ENCODE measurements at regions not wholly inside any gene's neighbourhood (a gene's known extent, or its start where the extent isn't known, plus 50 kb on each side); places are given as distances from the start of the nearest gene placed in this dataset.

GRCh38 chr10:52394246-52394645, 80.2 kb downstream of the DKK1 start:
- H3K9ac ChIP-seq (ENCODE audit: low read length): no peak overlapping the region
- ChIA-PET CTCF (no interaction called here), POLR2A (no interaction called here), RAD21 (ENCODE audit: low non-redundant PET in 1 of 2, low total read pairs in 2 of 2, uncharacterized antibody in 2 of 2, unreplicated experiment in 2 of 2) (no interaction called here)
- H3K27me3 ChIP-seq (ENCODE audit: insufficient read depth, low read length): no peaks in the 10 kb centered on the region
- TF ChIP-seq JUND (IDR thresholded peaks at IDR 0.05) (no peak), YY1 (IDR thresholded peaks at IDR 0.05; ENCODE audit: extremely low read depth, insufficient replicate concordance, low read depth, low read length) (no peak), MAX (IDR thresholded peaks at IDR 0.05) (no peak), CEBPB (IDR thresholded peaks at IDR 0.05; ENCODE audit: low read depth) (no peak), ZFX (IDR thresholded peaks at IDR 0.05) (no peak), SRF (IDR thresholded peaks at IDR 0.05; ENCODE audit: low read depth) (no peak), RAD21 (IDR thresholded peaks at IDR 0.05; ENCODE audit: low read depth) (no peak), ZNF274 (IDR thresholded peaks at IDR 0.05; ENCODE audit: low read depth, low read length) (no peak), EGR1 (IDR thresholded peaks at IDR 0.05; ENCODE audit: low read depth) (no peak), SP1 (IDR thresholded peaks at IDR 0.05; ENCODE audit: low read depth) (no peak), TCF7L2 (IDR thresholded peaks at IDR 0.05; ENCODE audit: borderline replicate concordance, extremely low read depth, insufficient read depth, insufficient read length) (no peak), POLR2A (IDR thresholded peaks at IDR 0.05; ENCODE audit: borderline replicate concordance, extremely low read depth, insufficient read depth, insufficient read length) (no peak), ZBTB33 (IDR thresholded peaks at IDR 0.05; ENCODE audit: extremely low read depth, insufficient replicate concordance, low read length) (no peak), EZH2 (IDR thresholded peaks at IDR 0.05) (no peak), ELF1 (IDR thresholded peaks at IDR 0.05; ENCODE audit: borderline replicate concordance, low read depth) (no peak), CBX3 (IDR thresholded peaks at IDR 0.05; ENCODE audit: low read depth) (no peak), SIN3A (IDR thresholded peaks at IDR 0.05; ENCODE audit: low read depth) (no peak), ATF3 (IDR thresholded peaks at IDR 0.05) (no peak)
- H3K36me3 ChIP-seq (ENCODE audit: control insufficient read depth in 1 of 2, insufficient read depth in 2 of 2, low read length in 2 of 2): no peaks in the 10 kb centered on the region
- BruUV-seq (replicated peaks): no TSS peak
- no peak overlapping the region for H3K4me2 ChIP-seq (ENCODE audit: low read length)
- H3K27ac ChIP-seq (ENCODE audit: low read depth, low read length): no peak overlapping the region
- H3K9me2 ChIP-seq (ENCODE audit: insufficient read depth): no peaks in the 10 kb centered on the region
- intact Hi-C loops (cut with micrococcal nuclease): loop anchor here (10.0 kb wide), 1 partner anchor 59 kb away; no protein-coding TSS in a partner anchor
- H3K4me1 ChIP-seq (ENCODE audit: control insufficient read depth in 1 of 2, insufficient read depth in 2 of 2, low read length in 2 of 2): no peaks in the 10 kb centered on the region
- no peak for ATAC-seq
- H3K9me3 ChIP-seq (ENCODE audit: control insufficient read depth in 1 of 2, insufficient read depth in 1 of 2, low read depth in 1 of 2, low read length in 2 of 2): no peaks in the 10 kb centered on the region
- DNase-seq (ENCODE audit: low read depth, low spot score): no peak
- H4K20me1 ChIP-seq (ENCODE audit: insufficient read depth): no peaks in the 10 kb centered on the region
- no peaks in the 10 kb centered on the region for H3K79me2 ChIP-seq (ENCODE audit: insufficient read depth, low read length)
- no peak overlapping the region for H2AFZ ChIP-seq (ENCODE audit: low read depth, low read length, poor library complexity, severe bottlenecking)
- H3K4me3 ChIP-seq (replicated peaks in 1 of 2; ENCODE audit: low read depth in 1 of 2, low read length in 2 of 2): no peak overlapping the region

Measured in HCT116 (cell line).